ENCODE measurements at regions not wholly inside any gene's neighbourhood (a gene's known extent, or its start where the extent isn't known, plus 50 kb on each side); places are given as distances from the start of the nearest gene placed in this dataset.

DNA sequence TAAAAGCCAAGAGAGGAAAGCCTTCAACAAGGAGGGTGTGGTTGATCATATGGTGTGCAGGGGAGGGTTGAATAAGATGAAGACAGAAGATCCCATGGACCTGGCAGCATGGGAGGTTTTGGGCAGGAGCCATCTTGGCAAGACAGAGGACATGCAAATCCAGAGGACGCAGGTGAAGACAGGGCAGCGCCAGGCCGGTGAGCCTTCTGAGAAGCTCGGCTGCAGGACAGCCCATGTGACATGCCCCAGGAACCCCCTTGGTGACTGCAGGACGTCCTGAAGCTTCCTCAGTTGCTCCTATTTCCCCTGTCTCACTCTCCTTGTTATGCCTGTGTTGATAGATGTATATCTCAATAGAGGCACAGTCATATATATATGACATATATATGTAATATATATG lies 159.4 kb downstream of the GADD45G start:
- Histone ChIP-seq H3K27me3 (no peaks in the 10 kb centered on the region), H3K4me3 (no peak overlapping the region), H3K9me3 (ENCODE audit: low read depth) (no peaks in the 10 kb centered on the region), H3K4me1 (ENCODE audit: low read depth) (peaks cover 6% of the 10 kb centered on the region), H3K36me3 (no peaks in the 10 kb centered on the region), H3K27ac (no peak overlapping the region)
- no peak for DNase-seq (ENCODE audit: low read depth in 1 of 2, low spot score in 1 of 2)
- TF ChIP-seq, protein P1, sequence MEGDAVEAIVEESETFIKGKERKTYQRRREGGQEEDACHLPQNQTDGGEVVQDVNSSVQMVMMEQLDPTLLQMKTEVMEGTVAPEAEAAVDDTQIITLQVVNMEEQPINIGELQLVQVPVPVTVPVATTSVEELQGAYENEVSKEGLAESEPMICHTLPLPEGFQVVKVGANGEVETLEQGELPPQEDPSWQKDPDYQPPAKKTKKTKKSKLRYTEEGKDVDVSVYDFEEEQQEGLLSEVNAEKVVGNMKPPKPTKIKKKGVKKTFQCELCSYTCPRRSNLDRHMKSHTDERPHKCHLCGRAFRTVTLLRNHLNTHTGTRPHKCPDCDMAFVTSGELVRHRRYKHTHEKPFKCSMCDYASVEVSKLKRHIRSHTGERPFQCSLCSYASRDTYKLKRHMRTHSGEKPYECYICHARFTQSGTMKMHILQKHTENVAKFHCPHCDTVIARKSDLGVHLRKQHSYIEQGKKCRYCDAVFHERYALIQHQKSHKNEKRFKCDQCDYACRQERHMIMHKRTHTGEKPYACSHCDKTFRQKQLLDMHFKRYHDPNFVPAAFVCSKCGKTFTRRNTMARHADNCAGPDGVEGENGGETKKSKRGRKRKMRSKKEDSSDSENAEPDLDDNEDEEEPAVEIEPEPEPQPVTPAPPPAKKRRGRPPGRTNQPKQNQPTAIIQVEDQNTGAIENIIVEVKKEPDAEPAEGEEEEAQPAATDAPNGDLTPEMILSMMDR (IDR thresholded peaks at IDR 0.05; ENCODE audit: low read depth, low read length) = no peak

DNA sequence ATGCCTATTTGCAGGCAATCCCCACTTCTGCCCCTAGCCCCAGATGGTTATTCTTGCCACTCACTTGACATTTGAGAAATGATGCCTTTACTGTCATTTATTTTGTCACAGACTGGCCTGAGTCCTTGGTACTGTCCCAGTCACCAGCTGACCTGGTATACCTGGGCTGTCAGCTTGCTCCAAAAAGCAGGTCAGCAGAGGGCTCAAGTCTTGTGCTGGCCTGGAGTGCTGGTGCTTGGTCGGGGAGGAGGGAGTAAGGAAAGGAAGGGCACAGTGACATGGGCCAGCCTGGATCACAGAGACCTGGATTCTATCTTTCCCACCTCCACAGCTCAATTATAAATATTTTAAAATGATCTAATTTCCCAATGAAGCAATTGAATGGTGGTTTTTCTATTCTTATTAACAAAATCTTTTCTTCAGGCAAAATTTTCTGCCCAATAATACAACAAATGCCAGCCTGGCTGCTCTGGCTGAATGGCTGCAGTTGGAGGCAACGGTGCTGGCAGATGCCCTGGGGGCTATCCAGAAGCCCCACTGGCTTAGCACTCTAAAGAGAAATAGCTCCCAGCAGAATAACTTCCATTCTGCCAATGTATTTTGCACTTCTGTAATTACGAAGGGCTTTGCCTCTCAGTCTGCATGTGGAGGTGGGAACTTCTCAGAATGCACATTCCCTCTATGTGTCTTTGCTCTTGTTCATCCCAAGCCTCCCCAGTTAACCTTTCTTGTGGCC lies 160.6 kb downstream of the GADD45G start:
- H3K4me3 ChIP-seq = no peak overlapping the region
- H3K27ac ChIP-seq = no peak overlapping the region
- H3K9me3 ChIP-seq (ENCODE audit: low read depth) = no peaks in the 10 kb centered on the region
- no peak for DNase-seq (ENCODE audit: low read depth in 1 of 2, low spot score in 1 of 2)
- H3K36me3 ChIP-seq = no peaks in the 10 kb centered on the region
- TF ChIP-seq, protein P1 (IDR thresholded peaks at IDR 0.05; ENCODE audit: low read depth, low read length) = no peak
- H3K27me3 ChIP-seq = no peaks in the 10 kb centered on the region
- peaks cover 6% of the 10 kb centered on the region for H3K4me1 ChIP-seq (ENCODE audit: low read depth)

DNA sequence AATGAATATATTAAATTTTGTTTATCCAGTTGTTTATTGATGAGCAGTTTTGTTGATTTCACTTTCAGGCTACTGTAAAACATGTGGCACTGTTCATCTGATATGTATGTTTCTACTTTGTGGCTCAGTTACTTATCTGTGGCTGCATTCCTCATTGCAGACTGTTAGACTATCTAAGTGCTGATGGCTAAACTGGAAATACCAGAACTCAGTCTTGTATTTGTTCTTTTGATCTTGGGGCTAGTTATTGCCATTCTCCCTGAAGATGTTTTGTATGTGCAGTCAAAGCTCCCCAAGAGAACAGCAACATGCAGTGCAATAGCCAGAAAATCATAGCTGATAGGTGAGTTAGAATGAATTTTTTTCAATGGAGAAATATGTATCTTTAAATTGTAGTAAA lies 162.2 kb downstream of the GADD45G start:
- H3K9me3 ChIP-seq (ENCODE audit: low read depth) = no peaks in the 10 kb centered on the region

DNA sequence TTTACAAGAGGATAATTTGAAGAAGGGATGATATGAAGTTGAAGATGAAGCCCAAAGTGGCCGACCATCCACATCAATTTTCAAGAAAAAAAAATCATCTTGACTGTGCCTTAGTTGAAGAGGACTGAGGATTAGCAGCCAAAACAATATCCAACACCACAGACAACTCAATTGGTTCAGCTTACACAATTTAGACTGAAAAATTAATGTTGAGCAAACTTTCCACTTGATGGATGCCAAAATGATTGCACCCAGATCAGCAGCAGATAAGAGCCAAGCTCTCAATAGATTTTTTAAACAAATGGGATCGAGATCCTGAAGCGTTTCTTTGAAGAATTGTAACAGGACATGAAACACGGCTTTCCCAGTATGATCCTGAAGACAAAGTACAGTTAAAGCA lies 163.2 kb downstream of the GADD45G start:
- TF ChIP-seq, protein P1 (IDR thresholded peaks at IDR 0.05; ENCODE audit: low read depth, low read length) = no peak
- H3K36me3 ChIP-seq = no peaks in the 10 kb centered on the region
- H3K9me3 ChIP-seq (ENCODE audit: low read depth) = no peaks in the 10 kb centered on the region
- peaks cover 6% of the 10 kb centered on the region for H3K4me1 ChIP-seq (ENCODE audit: low read depth)
- H3K27ac ChIP-seq = no peak overlapping the region
- H3K27me3 ChIP-seq = no peaks in the 10 kb centered on the region
- no peak for DNase-seq (ENCODE audit: low read depth in 1 of 2, low spot score in 1 of 2)
- no peak overlapping the region for H3K4me3 ChIP-seq

More for the DNA sequence above, 162.2 kb downstream of the GADD45G start:
- TF ChIP-seq, protein P1 (IDR thresholded peaks at IDR 0.05; ENCODE audit: low read depth, low read length) = no peak
- peaks cover 6% of the 10 kb centered on the region for H3K4me1 ChIP-seq (ENCODE audit: low read depth)
- H3K36me3 ChIP-seq = no peaks in the 10 kb centered on the region
- no peak overlapping the region for H3K27ac ChIP-seq
- DNase-seq (ENCODE audit: low read depth in 1 of 2, low spot score in 1 of 2) = no peak
- no peak overlapping the region for H3K4me3 ChIP-seq
- no peaks in the 10 kb centered on the region for H3K27me3 ChIP-seq

DNA sequence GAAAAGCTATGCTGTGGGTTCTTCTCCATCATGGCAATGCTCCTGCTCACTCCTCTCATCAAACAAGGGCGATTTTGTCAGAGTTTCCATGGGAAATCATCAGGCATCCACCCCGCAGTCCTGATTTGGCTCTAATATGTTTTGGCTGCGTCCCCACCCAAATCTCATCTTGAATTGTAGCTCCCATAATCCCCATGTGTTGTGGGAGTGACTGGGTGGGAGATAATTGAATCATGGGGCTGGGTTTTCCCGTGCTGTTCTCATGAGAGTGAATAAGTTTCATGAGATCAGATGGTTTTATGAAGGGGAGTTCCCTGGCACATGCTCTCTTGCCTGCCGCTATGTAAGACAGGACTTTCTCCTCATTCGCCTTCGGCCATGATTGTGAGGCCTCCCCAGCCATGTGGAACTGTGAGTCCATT lies 163.8 kb downstream of the GADD45G start:
- Histone ChIP-seq H3K4me1 (ENCODE audit: low read depth) (peaks cover 6% of the 10 kb centered on the region), H3K27me3 (no peaks in the 10 kb centered on the region), H3K36me3 (no peaks in the 10 kb centered on the region), H3K4me3 (no peak overlapping the region), H3K27ac (no peak overlapping the region), H3K9me3 (ENCODE audit: low read depth) (no peaks in the 10 kb centered on the region)
- DNase-seq (ENCODE audit: low read depth in 1 of 2, low spot score in 1 of 2) = no peak
- TF ChIP-seq, protein P1 (IDR thresholded peaks at IDR 0.05; ENCODE audit: low read depth, low read length) = no peak

All from cardiac muscle cell (in vitro differentiated cells and primary cell).